H1 (cell line): ENCODE measurements at regions not wholly inside any gene's neighbourhood (a gene's known extent, or its start where the extent isn't known, plus 50 kb on each side); places are given as distances from the start of the nearest gene placed in this dataset.

Experiments used
- CTCF ChIA-PET: fragments of 300-600 bp; sonication (Branson Sonifier 250); formaldehyde crosslinking; loops from one replicate; lab custom pipeline; 2021; ENCODE audit not compliant: partially characterized antibody; lab: Charles Lee
- POLR2A ChIA-PET: fragments of 300-600 bp; sonication (Branson Sonifier 250); formaldehyde crosslinking; loops from one replicate; lab custom pipeline; 2021; ENCODE audit warnings: inconsistent platforms; ENCODE audit not compliant: partially characterized antibody; lab: Charles Lee
- DNase-seq, 2 experiments: peaks; one replicate each; pipeline versions ENCODE4 v3.0.0 to v3.0.0-alpha.2; 2010 to 2022; ENCODE audit warnings: low spot score in 2 of 2, low read depth in 1 of 2, mixed read lengths in 1 of 2
- FAIRE-seq: peaks from 2 replicates; lab custom pipeline; 2011; peaks lifted over from hg19 to GRCh38; lab: Jason Lieb, UNC
- H2AFZ ChIP-seq: 2 replicates; pipeline ENCODE4 v1.8.1; 2012; ENCODE audit warnings: low read length, inconsistent platforms
- H2AK5ac ChIP-seq: 2 replicates; pipeline ENCODE4 v1.6.1; 2013; ENCODE audit warnings: low read depth, low read length
- H2BK120ac ChIP-seq: replicated peaks from 2 replicates; pipeline ENCODE3; 2013; ENCODE audit warnings: low read depth, low read length, inconsistent platforms
- H2BK12ac ChIP-seq: 2 replicates; pipeline ENCODE4 v1.6.1; 2013; ENCODE audit warnings: low read depth, low read length
- H2BK15ac ChIP-seq: 2 replicates; pipeline ENCODE4 v1.6.1; 2013; ENCODE audit warnings: low read length
- H2BK20ac ChIP-seq: 2 replicates; pipeline ENCODE4 v1.6.1; 2013; ENCODE audit warnings: low read length
- H2BK5ac ChIP-seq: 2 replicates; pipeline ENCODE4 v1.6.1; 2013; ENCODE audit warnings: low read depth, low read length
- H3K14ac ChIP-seq: 2 replicates; pipeline ENCODE4 v1.6.1; 2013; ENCODE audit warnings: inconsistent platforms; ENCODE audit not compliant: insufficient read length
- H3K18ac ChIP-seq: 2 replicates; pipeline ENCODE4 v1.6.1; 2013; ENCODE audit warnings: low read length; ENCODE audit errors: extremely low read depth
- H3K23ac ChIP-seq: 2 replicates; pipeline ENCODE4 v1.6.1; 2013; ENCODE audit warnings: inconsistent platforms; ENCODE audit not compliant: insufficient read length
- H3K23me2 ChIP-seq: 2 replicates; pipeline ENCODE4 v1.6.1; 2013; ENCODE audit warnings: low read depth, low read length
- H3K27ac ChIP-seq: 2 replicates; pipeline ENCODE4 v1.6.1; 2011; ENCODE audit warnings: low read depth, low read length, inconsistent platforms
- H3K27me3 ChIP-seq, 4 experiments: replicated peaks in 1 of 4; 1 replicate in 1 of 4; 2 replicates in 3 of 4; pipeline versions ENCODE4 v1.6.1 to v1.8.1; 2011 to 2013; ENCODE audit warnings: low read length in 3 of 4, mild to moderate bottlenecking in 3 of 4, inconsistent platforms in 2 of 4, mixed read lengths in 2 of 4, moderate library complexity in 1 of 4; ENCODE audit not compliant: control insufficient read depth in 3 of 4, insufficient read depth in 3 of 4; ENCODE audit errors: extremely low read depth in 1 of 4
- H3K36me3 ChIP-seq, 4 experiments: 2 replicates each; pipeline versions ENCODE4 v1.6.1 to v1.8.1; 2011 to 2013; ENCODE audit warnings: mild to moderate bottlenecking in 4 of 4, low read length in 3 of 4, moderate library complexity in 2 of 4, control low read depth in 1 of 4, inconsistent platforms in 1 of 4; ENCODE audit not compliant: insufficient read depth in 4 of 4, control insufficient read depth in 2 of 4
- H3K4ac ChIP-seq: replicated peaks from 2 replicates; pipeline ENCODE3; 2013; ENCODE audit warnings: low read length, low read depth, mixed read lengths, inconsistent platforms; ENCODE audit not compliant: insufficient read length
- H3K4me1 ChIP-seq, 4 experiments: replicated peaks in 1 of 4; 1 replicate in 1 of 4; 2 replicates in 3 of 4; pipeline versions ENCODE4 v1.6.1 to v1.8.1; 2011 to 2013; ENCODE audit warnings: low read length in 3 of 4, inconsistent platforms in 2 of 4, mixed read lengths in 1 of 4; ENCODE audit not compliant: insufficient read depth in 4 of 4, control insufficient read depth in 3 of 4
- H3K4me2 ChIP-seq, 2 experiments: 2 replicates each; pipeline versions ENCODE4 v1.6.1 to v1.8.1; 2011 to 2013; ENCODE audit warnings: low read depth in 2 of 2, low read length in 2 of 2, control low read depth in 1 of 2, inconsistent platforms in 1 of 2, mild to moderate bottlenecking in 1 of 2; ENCODE audit not compliant: insufficient read depth in 1 of 2
- H3K4me3 ChIP-seq, 4 experiments: fragments of 200-600, 300-600 bp in 1 of 4; sonication (generic), shearing (Covaris generic), sonication (Bioruptor Twin) in 1 of 4; 2 replicates each; pipeline versions ENCODE4 v1.5.1 to v1.8.1; 2011 to 2016; ENCODE audit warnings: low read length in 4 of 4, low read depth in 3 of 4, control low read depth in 2 of 4, inconsistent platforms in 2 of 4, mild to moderate bottlenecking in 2 of 4, mixed read lengths in 1 of 4, moderate library complexity in 1 of 4; ENCODE audit not compliant: insufficient read depth in 2 of 4; ENCODE audit errors: extremely low read depth in 1 of 4
- H3K56ac ChIP-seq: replicated peaks from 2 replicates; pipeline ENCODE3; 2013; ENCODE audit warnings: low read depth, mild to moderate bottlenecking, mixed read lengths, low read length, inconsistent platforms; ENCODE audit not compliant: insufficient read length
- H3K79me1 ChIP-seq: 2 replicates; pipeline ENCODE4 v1.6.1; 2013; ENCODE audit warnings: low read depth, low read length, control low read depth
- H3K79me2 ChIP-seq, 2 experiments: 2 replicates each; pipeline versions ENCODE4 v1.6.1 to v1.8.1; 2012 to 2013; ENCODE audit warnings: low read length in 2 of 2, mild to moderate bottlenecking in 2 of 2, inconsistent platforms in 1 of 2; ENCODE audit not compliant: insufficient read depth in 2 of 2, control insufficient read depth in 1 of 2
- H3K9ac ChIP-seq, 4 experiments: replicated peaks in 1 of 4; 1 replicate in 1 of 4; 2 replicates in 3 of 4; pipeline versions ENCODE4 v1.6.1 to v1.8.1; 2011 to 2013; ENCODE audit warnings: low read depth in 3 of 4, low read length in 3 of 4, control low read depth in 2 of 4, mild to moderate bottlenecking in 2 of 4, moderate library complexity in 2 of 4, inconsistent platforms in 1 of 4; ENCODE audit errors: extremely low read depth in 1 of 4
- H3K9me3 ChIP-seq, 2 experiments: 2 replicates each; pipeline versions ENCODE4 v1.6.1 to v1.8.1; 2012 to 2013; ENCODE audit warnings: mild to moderate bottlenecking in 2 of 2, moderate library complexity in 2 of 2, control low read depth in 1 of 2, inconsistent platforms in 1 of 2, low read depth in 1 of 2, low read length in 1 of 2, mixed read lengths in 1 of 2; ENCODE audit not compliant: insufficient read depth in 2 of 2
- H4K20me1 ChIP-seq, 2 experiments: replicated peaks in 1 of 2; 2 replicates each; pipeline versions ENCODE3 to v1.8.1; 2011 to 2013; ENCODE audit warnings: inconsistent platforms in 2 of 2, low read length in 2 of 2, mild to moderate bottlenecking in 1 of 2; ENCODE audit not compliant: insufficient read depth in 2 of 2, control insufficient read depth in 1 of 2
- H4K5ac ChIP-seq: 2 replicates; pipeline ENCODE4 v1.6.1; 2013; ENCODE audit warnings: low read length, low read depth, mixed read lengths, inconsistent platforms; ENCODE audit not compliant: insufficient read length
- H4K8ac ChIP-seq: 2 replicates; pipeline ENCODE4 v1.8.0; 2013; ENCODE audit warnings: mild to moderate bottlenecking, moderate library complexity, low read length, inconsistent platforms; ENCODE audit not compliant: insufficient read depth; ENCODE audit errors: extremely low read depth
- H4K91ac ChIP-seq: replicated peaks from 2 replicates; pipeline ENCODE3; 2013; ENCODE audit warnings: low read length, mixed read lengths, inconsistent platforms; ENCODE audit not compliant: insufficient read length
- FOSL1 ChIP-seq: IDR thresholded peaks from 2 replicates; pipeline ENCODE4 v1.6.1; 2011; ENCODE audit warnings: mild to moderate bottlenecking, low read depth, low read length, moderate library complexity; ENCODE audit not compliant: insufficient read depth
- RAD21 ChIP-seq, 2 experiments: IDR thresholded peaks in 1 of 2; conservative IDR thresholded peaks in 1 of 2; 2 replicates each; pipeline ENCODE4 v1.6.1; 2011; ENCODE audit warnings: low read depth in 2 of 2, low read length in 2 of 2, improper control_type of control experiment in 1 of 2, inconsistent platforms in 1 of 2, mild to moderate bottlenecking in 1 of 2, moderate library complexity in 1 of 2
- WGBS, 2 experiments: shearing (Covaris generic) in 1 of 2; methylation state at CpG; one replicate each; pipeline versions ENCODE4 v1.1.6 to v1.1.7; 2013 to 2015; ENCODE audit warnings: low lambda C conversion rate in 2 of 2, mixed read lengths in 2 of 2, inconsistent platforms in 1 of 2, low coverage in 1 of 2, missing lambda C conversion rate in 1 of 2; ENCODE audit not compliant: insufficient replicate concordance in 2 of 2, insufficient coverage in 1 of 2, insufficient read length in 1 of 2; ENCODE audit errors: extremely low coverage in 1 of 2, missing lambda C conversion rate in 1 of 2; 5-methylcytosine and 5-hydroxymethylcytosine counted together
- TF ChIP-seq, protein P1 (sequence below), 3 experiments: IDR thresholded peaks; 1 replicate in 2 of 3; 2 replicates in 1 of 3; pipeline versions ENCODE4 v1.5.1 to v1.6.1; 2011; ENCODE audit warnings: low read length in 3 of 3, mild to moderate bottlenecking in 3 of 3, inconsistent platforms in 2 of 3, low read depth in 1 of 3, moderate library complexity in 1 of 3; ENCODE audit not compliant: insufficient read depth in 1 of 3; ENCODE audit errors: control extremely low read depth in 1 of 3

DNA sequence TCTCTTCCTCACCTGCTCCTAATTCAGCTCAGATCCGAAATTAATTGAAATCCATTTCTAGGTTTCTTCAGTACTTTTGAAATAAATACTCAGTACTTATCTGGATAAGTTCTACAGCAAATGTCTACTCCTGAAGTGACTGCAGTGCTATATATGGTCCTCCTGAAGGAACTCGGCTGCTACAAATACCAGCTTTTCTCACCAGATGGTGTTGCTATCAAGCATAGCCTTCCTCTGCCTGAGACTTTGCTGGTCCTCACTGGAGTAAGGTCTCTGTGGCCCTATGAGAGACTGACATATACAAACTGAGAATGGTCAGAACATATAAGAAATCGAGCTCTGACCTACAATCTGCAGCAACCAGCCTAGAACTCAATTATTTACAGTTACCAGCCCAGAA lies 161.6 kb downstream of the NDFIP2 start:
- H2BK120ac ChIP-seq = no peak overlapping the region
- no peak overlapping the region for H3K14ac ChIP-seq
- H2BK5ac ChIP-seq = no peak overlapping the region
- no peak overlapping the region for H3K4me3 ChIP-seq
- no peaks in the 10 kb centered on the region for H3K79me2 ChIP-seq
- CTCF ChIA-PET = interaction anchor here (0.8 to 2.9 kb wide), 7 partner anchors 10 to 43 kb away, joined by 3 to 11 read pairs (median 5); no protein-coding TSS in a partner anchor
- WGBS, 2 experiments = 65% methylated on average over 3 of the region's 3 CpGs; no CpG with 5 or more reads in 1 of the 2 experiments
- no peak overlapping the region for H3K4ac ChIP-seq
- H4K8ac ChIP-seq = no peak overlapping the region
- no peaks in the 10 kb centered on the region for H3K23me2 ChIP-seq
- H2AFZ ChIP-seq = no peak overlapping the region; the same call in 1 of the 2 replicates
- no peaks in the 10 kb centered on the region for H3K9me3 ChIP-seq
- H3K36me3 ChIP-seq = no peaks in the 10 kb centered on the region; a peak in 1 of 8 replicates
- H2BK15ac ChIP-seq = no peak overlapping the region
- TF ChIP-seq, protein P1, sequence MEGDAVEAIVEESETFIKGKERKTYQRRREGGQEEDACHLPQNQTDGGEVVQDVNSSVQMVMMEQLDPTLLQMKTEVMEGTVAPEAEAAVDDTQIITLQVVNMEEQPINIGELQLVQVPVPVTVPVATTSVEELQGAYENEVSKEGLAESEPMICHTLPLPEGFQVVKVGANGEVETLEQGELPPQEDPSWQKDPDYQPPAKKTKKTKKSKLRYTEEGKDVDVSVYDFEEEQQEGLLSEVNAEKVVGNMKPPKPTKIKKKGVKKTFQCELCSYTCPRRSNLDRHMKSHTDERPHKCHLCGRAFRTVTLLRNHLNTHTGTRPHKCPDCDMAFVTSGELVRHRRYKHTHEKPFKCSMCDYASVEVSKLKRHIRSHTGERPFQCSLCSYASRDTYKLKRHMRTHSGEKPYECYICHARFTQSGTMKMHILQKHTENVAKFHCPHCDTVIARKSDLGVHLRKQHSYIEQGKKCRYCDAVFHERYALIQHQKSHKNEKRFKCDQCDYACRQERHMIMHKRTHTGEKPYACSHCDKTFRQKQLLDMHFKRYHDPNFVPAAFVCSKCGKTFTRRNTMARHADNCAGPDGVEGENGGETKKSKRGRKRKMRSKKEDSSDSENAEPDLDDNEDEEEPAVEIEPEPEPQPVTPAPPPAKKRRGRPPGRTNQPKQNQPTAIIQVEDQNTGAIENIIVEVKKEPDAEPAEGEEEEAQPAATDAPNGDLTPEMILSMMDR (IDR thresholded peaks at IDR 0.05; ENCODE audit: control extremely low read depth in 1 of 3, insufficient read depth in 1 of 3, low read depth in 1 of 3, low read length in 3 of 3) = peak in 1 of 3 experiments; percentile 3; a peak in 1 of 4 replicates
- peak; percentile 32 to 54; a peak in 3 of 4 replicates for TF ChIP-seq RAD21 (IDR thresholded peaks at IDR 0.05 in 1 of 2, conservative IDR thresholded peaks at IDR 0.05 in 1 of 2; ENCODE audit: low read depth in 2 of 2, low read length in 2 of 2)
- no peak for TF ChIP-seq FOSL1
- H3K56ac ChIP-seq = no peak overlapping the region
- POLR2A ChIA-PET = no interaction called here
- no peak for DNase-seq
- no peak overlapping the region for H2BK20ac ChIP-seq
- no peak overlapping the region for H2AK5ac ChIP-seq
- H3K27ac ChIP-seq = no peak overlapping the region
- H3K18ac ChIP-seq = no peak overlapping the region
- no peak overlapping the region for H2BK12ac ChIP-seq
- no peaks in the 10 kb centered on the region for H4K20me1 ChIP-seq
- no peaks in the 10 kb centered on the region for H3K4me1 ChIP-seq
- H4K5ac ChIP-seq = no peak overlapping the region
- FAIRE-seq = no peak
- H3K79me1 ChIP-seq = no peaks in the 10 kb centered on the region
- no peak overlapping the region for H3K4me2 ChIP-seq
- no peak overlapping the region for H4K91ac ChIP-seq
- no peak overlapping the region for H3K23ac ChIP-seq
- H3K27me3 ChIP-seq = no peaks in the 10 kb centered on the region
- no peak overlapping the region for H3K9ac ChIP-seq
